22Rv1 (cell line): ENCODE measurements at regions not wholly inside any gene's neighbourhood (a gene's known extent, or its start where the extent isn't known, plus 50 kb on each side); places are given as distances from the start of the nearest gene placed in this dataset.

Experiments used
- ZFX ChIP-seq: fragments of 450-650 bp; IDR thresholded peaks from 2 replicates; pipeline ENCODE4 v1.6.1; 2017; ENCODE audit warnings: antibody characterized with exemption, borderline replicate concordance
- TF ChIP-seq, protein P1 (sequence below): fragments of 450-650 bp; IDR thresholded peaks from 2 replicates; pipeline ENCODE4 v1.5.1; 2017; ENCODE audit warnings: mild to moderate bottlenecking

DNA sequence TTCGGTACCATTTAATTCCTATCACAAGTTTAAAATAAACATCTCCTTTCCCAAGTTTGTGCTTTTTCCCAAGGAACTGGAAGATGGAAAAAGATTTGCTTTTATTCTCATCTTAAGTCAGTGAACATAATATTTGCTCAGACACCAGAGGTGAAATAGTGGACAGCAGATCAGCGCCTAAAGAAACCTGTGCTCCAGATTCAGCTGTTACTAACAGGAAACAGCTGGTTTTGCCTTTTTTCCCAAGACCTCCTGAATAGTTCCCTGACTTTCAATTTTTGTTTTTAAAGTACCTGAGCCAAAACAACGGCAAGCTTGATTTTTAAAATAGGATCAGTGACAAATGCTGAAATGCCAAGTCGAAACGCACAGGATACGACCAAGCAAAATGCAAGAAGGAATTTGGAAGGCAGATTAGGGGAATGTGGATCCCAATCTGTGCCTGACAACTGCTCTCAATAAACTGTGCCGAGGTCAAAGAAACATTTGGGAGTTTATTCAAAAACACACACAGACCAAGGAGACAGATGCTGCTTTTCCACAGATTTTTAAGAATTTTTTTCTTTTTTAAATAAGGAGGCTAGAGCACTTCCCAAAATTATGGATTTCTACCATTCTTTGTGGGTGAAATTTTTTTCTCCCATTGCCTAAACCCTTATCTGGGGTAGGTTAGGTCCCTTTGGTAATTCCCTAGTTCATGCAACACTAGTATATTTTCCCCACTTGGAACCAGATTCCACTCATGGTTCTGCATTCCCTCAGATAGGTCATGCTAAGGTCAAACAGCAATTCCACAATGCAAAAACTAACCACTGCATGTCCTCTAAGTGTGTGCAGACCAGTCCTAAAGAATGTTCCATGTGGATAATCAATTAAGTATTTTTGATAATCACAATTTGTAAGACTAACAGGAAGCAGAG is 121.5 kb upstream of the PDE1A start:
- TF ChIP-seq, protein P1, sequence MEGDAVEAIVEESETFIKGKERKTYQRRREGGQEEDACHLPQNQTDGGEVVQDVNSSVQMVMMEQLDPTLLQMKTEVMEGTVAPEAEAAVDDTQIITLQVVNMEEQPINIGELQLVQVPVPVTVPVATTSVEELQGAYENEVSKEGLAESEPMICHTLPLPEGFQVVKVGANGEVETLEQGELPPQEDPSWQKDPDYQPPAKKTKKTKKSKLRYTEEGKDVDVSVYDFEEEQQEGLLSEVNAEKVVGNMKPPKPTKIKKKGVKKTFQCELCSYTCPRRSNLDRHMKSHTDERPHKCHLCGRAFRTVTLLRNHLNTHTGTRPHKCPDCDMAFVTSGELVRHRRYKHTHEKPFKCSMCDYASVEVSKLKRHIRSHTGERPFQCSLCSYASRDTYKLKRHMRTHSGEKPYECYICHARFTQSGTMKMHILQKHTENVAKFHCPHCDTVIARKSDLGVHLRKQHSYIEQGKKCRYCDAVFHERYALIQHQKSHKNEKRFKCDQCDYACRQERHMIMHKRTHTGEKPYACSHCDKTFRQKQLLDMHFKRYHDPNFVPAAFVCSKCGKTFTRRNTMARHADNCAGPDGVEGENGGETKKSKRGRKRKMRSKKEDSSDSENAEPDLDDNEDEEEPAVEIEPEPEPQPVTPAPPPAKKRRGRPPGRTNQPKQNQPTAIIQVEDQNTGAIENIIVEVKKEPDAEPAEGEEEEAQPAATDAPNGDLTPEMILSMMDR = no peak
- TF ChIP-seq ZFX = no peak
